Activated naive CD8-positive, alpha-beta T cell (primary cell): ENCODE measurements at regions not wholly inside any gene's neighbourhood (a gene's known extent, or its start where the extent isn't known, plus 50 kb on each side); places are given as distances from the start of the nearest gene placed in this dataset.

ENCODE experiments used
- H3K27ac Mint-ChIP-seq: one replicate; pipeline ENCODE4 v1.8.0; 2021; ENCODE audit warnings: mixed read lengths
- H3K27me3 Mint-ChIP-seq: one replicate; pipeline ENCODE4 v1.8.0; 2021; ENCODE audit warnings: mixed read lengths
- H3K36me3 Mint-ChIP-seq: one replicate; pipeline ENCODE4 v1.8.0; 2021; ENCODE audit warnings: mixed read lengths
- H3K4me1 Mint-ChIP-seq: one replicate; pipeline ENCODE4 v1.8.0; 2021; ENCODE audit warnings: low read depth, mixed read lengths
- H3K4me3 Mint-ChIP-seq: one replicate; pipeline ENCODE4 v1.8.0; 2021; ENCODE audit warnings: mild to moderate bottlenecking, mixed read lengths
- H3K9me3 Mint-ChIP-seq: one replicate; pipeline ENCODE4 v1.8.0; 2021; ENCODE audit warnings: low read depth, mixed read lengths

DNA sequence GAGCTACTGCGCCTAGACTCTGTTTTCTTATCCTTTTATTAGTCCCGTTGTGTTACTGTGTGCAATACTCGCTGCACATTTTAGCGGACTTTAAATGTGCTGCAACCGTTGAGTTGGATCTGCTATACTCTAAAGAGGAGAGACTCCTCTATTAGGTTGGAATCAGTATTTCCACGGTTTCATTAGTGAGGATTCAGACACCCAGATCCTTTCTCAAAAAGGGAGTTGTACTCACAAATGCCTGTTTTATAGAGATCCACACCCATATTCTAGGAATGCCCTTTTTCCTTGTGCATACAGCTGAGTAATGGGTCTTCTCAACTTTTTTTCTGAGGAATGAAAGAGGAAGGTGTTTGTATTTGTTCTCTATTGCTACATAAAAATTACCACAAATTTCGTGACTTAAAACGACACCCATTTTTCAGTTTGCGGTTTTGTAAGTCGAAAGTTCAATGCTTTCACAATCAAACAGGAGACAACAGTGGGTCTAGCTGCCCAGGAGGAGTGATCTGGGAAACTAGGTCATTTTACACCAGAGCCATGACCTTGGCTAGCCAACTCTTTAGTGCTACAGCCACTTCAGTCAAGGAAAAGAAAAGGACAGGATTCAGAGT is 52.8 kb upstream of the SLC44A1 start:
- Mint-ChIP-seq H3K4me1 (no peaks in the 10 kb centered on the region), H3K36me3 (peaks cover 2% of the 10 kb centered on the region), H3K27me3 (peaks cover 5% of the 10 kb centered on the region), H3K27ac (no peak overlapping the region), H3K9me3 (no peaks in the 10 kb centered on the region), H3K4me3 (no peak overlapping the region)

DNA sequence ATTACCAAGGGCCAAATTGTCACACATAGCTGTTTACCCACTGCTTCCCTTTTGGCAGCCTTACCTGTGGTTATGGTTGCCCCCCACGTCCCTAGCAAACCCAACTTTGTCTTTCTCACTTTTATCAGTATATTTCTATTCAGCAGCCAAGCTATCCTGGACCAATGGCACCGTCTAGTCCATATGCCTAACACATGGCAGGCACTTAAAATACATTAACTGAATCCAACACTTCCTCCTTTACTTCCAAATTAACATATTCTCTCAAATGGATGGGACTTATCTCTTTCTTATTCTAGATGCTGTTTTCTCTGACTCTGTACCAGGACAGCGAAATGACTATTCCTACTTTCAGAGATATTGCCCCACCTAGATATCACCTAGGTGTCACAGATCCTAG is 50.9 kb upstream of the SLC44A1 start:
- no peak overlapping the region for H3K4me3 Mint-ChIP-seq
- no peaks in the 10 kb centered on the region for H3K9me3 Mint-ChIP-seq
- H3K36me3 Mint-ChIP-seq: peaks cover 2% of the 10 kb centered on the region
- no peaks in the 10 kb centered on the region for H3K4me1 Mint-ChIP-seq
- H3K27ac Mint-ChIP-seq: no peak overlapping the region
- peaks cover 5% of the 10 kb centered on the region for H3K27me3 Mint-ChIP-seq

DNA sequence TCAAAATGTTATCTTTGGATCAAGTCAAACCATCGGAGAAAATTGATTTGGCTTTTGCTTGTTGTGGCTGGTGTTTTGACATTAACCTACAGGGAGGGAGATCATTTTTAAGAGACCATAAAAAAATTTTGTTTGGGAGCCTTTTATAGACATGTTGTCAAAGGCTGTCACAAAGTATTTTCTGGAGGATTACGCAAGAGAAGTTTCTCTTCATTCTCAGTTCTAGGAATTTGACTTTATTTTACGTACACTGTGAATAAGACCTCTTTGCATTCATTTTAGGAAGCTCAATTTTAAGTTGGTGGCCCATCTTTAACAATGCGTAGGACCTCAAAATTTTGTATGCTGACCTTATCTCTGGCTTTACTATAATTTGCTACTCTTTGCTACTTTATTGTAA is 50.2 kb upstream of the SLC44A1 start:
- H3K9me3 Mint-ChIP-seq: no peaks in the 10 kb centered on the region

More for the DNA sequence above, 50.2 kb upstream of the SLC44A1 start:
- Mint-ChIP-seq H3K27ac (no peak overlapping the region), H3K4me3 (no peak overlapping the region), H3K4me1 (no peaks in the 10 kb centered on the region), H3K27me3 (peaks cover 5% of the 10 kb centered on the region), H3K36me3 (peaks cover 2% of the 10 kb centered on the region)
